ENCODE measurements at regions not wholly inside any gene's neighbourhood (a gene's known extent, or its start where the extent isn't known, plus 50 kb on each side); places are given as distances from the start of the nearest gene placed in this dataset.

DNA sequence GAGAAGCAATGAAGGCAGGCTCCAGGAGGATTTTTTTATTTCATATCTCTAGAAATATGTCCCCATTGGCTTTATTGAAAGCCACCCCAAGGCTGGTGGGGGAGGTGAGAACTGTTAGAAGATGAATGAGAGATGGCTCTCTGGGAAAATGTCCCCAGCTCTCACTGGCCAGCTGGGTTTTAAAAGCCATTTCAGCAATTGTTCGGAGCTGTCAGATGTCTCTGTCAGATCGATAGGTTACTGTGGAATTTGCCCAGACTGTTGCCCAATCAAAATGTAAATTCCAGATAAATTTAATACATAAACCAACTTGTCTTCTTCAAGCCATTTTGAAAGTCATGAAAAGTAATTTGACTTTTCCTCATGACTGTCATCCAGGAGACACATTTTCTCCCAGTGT, 67.0 kb upstream of the BRINP1 start:
- TF ChIP-seq, protein P1, sequence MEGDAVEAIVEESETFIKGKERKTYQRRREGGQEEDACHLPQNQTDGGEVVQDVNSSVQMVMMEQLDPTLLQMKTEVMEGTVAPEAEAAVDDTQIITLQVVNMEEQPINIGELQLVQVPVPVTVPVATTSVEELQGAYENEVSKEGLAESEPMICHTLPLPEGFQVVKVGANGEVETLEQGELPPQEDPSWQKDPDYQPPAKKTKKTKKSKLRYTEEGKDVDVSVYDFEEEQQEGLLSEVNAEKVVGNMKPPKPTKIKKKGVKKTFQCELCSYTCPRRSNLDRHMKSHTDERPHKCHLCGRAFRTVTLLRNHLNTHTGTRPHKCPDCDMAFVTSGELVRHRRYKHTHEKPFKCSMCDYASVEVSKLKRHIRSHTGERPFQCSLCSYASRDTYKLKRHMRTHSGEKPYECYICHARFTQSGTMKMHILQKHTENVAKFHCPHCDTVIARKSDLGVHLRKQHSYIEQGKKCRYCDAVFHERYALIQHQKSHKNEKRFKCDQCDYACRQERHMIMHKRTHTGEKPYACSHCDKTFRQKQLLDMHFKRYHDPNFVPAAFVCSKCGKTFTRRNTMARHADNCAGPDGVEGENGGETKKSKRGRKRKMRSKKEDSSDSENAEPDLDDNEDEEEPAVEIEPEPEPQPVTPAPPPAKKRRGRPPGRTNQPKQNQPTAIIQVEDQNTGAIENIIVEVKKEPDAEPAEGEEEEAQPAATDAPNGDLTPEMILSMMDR (IDR thresholded peaks at IDR 0.05; ENCODE audit: low read length): no peak
- TF ChIP-seq EZH2 (optimal IDR thresholded peaks at IDR 0.05; ENCODE audit: low read depth, low read length) (no peak), EZH2phosphoT487 (IDR thresholded peaks at IDR 0.05; ENCODE audit: low read length) (no peak)

Measured in MM.1S (cell line).